ENCODE measurements at regions not wholly inside any gene's neighbourhood (a gene's known extent, or its start where the extent isn't known, plus 50 kb on each side); places are given as distances from the start of the nearest gene placed in this dataset.

DNA sequence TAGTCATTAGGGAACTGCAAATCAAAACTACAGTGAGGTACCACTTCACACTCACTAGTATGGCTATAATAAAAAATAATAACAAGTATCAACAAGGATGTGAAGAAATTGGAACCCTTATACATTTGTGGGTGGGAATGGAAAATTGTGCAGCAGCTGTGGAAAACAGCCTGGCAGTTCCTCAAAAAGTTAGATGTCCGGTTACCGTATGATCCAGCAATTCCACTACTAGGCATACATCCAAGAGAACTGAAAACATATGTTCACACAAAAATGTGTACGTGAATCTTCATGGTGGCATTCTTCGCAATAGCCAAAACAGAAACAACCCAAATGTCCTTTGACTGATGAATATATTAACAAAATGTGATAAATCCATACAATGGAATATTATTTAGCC, 187.9 kb upstream of the LYSMD4 start:
- POLR2A ChIA-PET = no interaction called here
- Histone ChIP-seq H3K4me3 (ENCODE audit: control insufficient read depth in 1 of 7, extremely low read depth in 1 of 7, insufficient read depth in 4 of 7, low read depth in 2 of 7, low read length in 6 of 7) (no peak overlapping the region), H3K27me3 (replicated peaks in 2 of 5; ENCODE audit: control insufficient read depth in 4 of 5, insufficient read depth in 5 of 5, low read length in 4 of 5) (peaks cover 11 to 35% (median 21%) of the 10 kb centered on the region in 5 experiments), H3K4me1 (ENCODE audit: control extremely low read depth in 1 of 4, control insufficient read depth in 4 of 4, insufficient read depth in 4 of 4, low read length in 3 of 4) (peaks cover 0 to 6% (median 4%) of the 10 kb centered on the region in 4 experiments), H3K27ac (ENCODE audit: insufficient read depth in 1 of 2, low read depth in 1 of 2, low read length in 2 of 2, poor library complexity in 1 of 2, severe bottlenecking in 2 of 2) (no peak overlapping the region), H3K36me3 (ENCODE audit: control insufficient read depth in 4 of 4, insufficient read depth in 4 of 4, low read length in 3 of 4) (no peaks in the 10 kb centered on the region), H3K9me3 (ENCODE audit: control extremely low read depth in 1 of 5, control insufficient read depth in 4 of 5, insufficient read depth in 2 of 5, low read depth in 1 of 5, low read length in 4 of 5) (no peaks in the 10 kb centered on the region)
- DNase-seq = no peak
- CTCF ChIA-PET = no interaction called here
- no CpG with 5 or more reads among the region's 4 CpGs for WGBS (ENCODE audit: insufficient coverage)

- POLR2A ChIA-PET = no interaction called here
- peaks cover 0 to 6% (median 2%) of the 10 kb centered on the region in 4 experiments for H3K4me1 ChIP-seq (ENCODE audit: control extremely low read depth in 1 of 4, control insufficient read depth in 4 of 4, insufficient read depth in 4 of 4, low read length in 3 of 4)
- peaks cover 4 to 27% (median 12%) of the 10 kb centered on the region in 5 experiments for H3K27me3 ChIP-seq (replicated peaks in 2 of 5; ENCODE audit: control insufficient read depth in 4 of 5, insufficient read depth in 5 of 5, low read length in 4 of 5)
- 86% methylated on average over 5 of the region's 9 CpGs for WGBS (ENCODE audit: insufficient coverage)
- DNase-seq = no peak
- H3K27ac ChIP-seq (ENCODE audit: insufficient read depth in 1 of 2, low read depth in 1 of 2, low read length in 2 of 2, poor library complexity in 1 of 2, severe bottlenecking in 2 of 2) = no peak overlapping the region
- no peak overlapping the region for H3K4me3 ChIP-seq (ENCODE audit: control insufficient read depth in 1 of 7, extremely low read depth in 1 of 7, insufficient read depth in 4 of 7, low read depth in 2 of 7, low read length in 6 of 7)
- H3K36me3 ChIP-seq (ENCODE audit: control insufficient read depth in 4 of 4, insufficient read depth in 4 of 4, low read length in 3 of 4) = no peaks in the 10 kb centered on the region
- H3K9me3 ChIP-seq (ENCODE audit: control extremely low read depth in 1 of 5, control insufficient read depth in 4 of 5, insufficient read depth in 2 of 5, low read depth in 1 of 5, low read length in 4 of 5) = no peaks in the 10 kb centered on the region
- CTCF ChIA-PET = interaction anchor here (1.5 kb wide), 1 partner anchor 24 kb away, joined by 4 read pairs; no protein-coding TSS in a partner anchor
These were observed 184.8 kb upstream of the LYSMD4 start for GRCh38 chr15:99918072-99918471.

DNA sequence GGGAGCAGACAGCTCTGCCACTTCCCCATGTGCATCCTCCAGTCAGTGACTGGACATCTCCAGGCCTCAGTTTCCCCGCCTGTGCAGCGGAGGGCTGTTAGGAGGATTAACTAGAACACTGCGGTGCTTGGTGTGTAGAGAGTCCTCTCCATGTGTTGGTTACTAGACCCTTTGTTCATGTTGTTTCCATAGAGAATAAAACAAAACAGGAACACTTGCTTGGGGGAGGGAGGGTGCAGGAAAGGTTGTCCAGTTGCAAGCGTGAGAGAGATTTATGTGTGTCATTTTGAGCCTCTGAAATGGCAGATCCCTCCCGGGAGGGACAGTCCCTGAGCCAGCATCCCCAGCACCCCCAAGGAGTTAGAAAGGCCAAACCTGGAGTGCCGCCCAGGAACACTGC, 184.0 kb upstream of the LYSMD4 start:
- Histone ChIP-seq H3K36me3 (ENCODE audit: control insufficient read depth in 4 of 4, insufficient read depth in 4 of 4, low read length in 3 of 4) (no peaks in the 10 kb centered on the region), H3K27me3 (replicated peaks in 2 of 5; ENCODE audit: control insufficient read depth in 4 of 5, insufficient read depth in 5 of 5, low read length in 4 of 5) (peaks cover 0 to 22% (median 12%) of the 10 kb centered on the region in 5 experiments), H3K4me1 (ENCODE audit: control extremely low read depth in 1 of 4, control insufficient read depth in 4 of 4, insufficient read depth in 4 of 4, low read length in 3 of 4) (peaks cover 0 to 6% (median 2%) of the 10 kb centered on the region in 4 experiments), H3K9me3 (ENCODE audit: control extremely low read depth in 1 of 5, control insufficient read depth in 4 of 5, insufficient read depth in 2 of 5, low read depth in 1 of 5, low read length in 4 of 5) (no peaks in the 10 kb centered on the region), H3K4me3 (ENCODE audit: control insufficient read depth in 1 of 7, extremely low read depth in 1 of 7, insufficient read depth in 4 of 7, low read depth in 2 of 7, low read length in 6 of 7) (no peak overlapping the region), H3K27ac (ENCODE audit: insufficient read depth in 1 of 2, low read depth in 1 of 2, low read length in 2 of 2, poor library complexity in 1 of 2, severe bottlenecking in 2 of 2) (no peak overlapping the region)
- ChIA-PET CTCF (no interaction called here), POLR2A (no interaction called here)
- 60% methylated on average over 6 of the region's 6 CpGs for WGBS (ENCODE audit: insufficient coverage)
- peak in 2 of 3 donors; percentile 19 to 39 for DNase-seq

- no peaks in the 10 kb centered on the region for H3K36me3 ChIP-seq (ENCODE audit: control insufficient read depth in 4 of 4, insufficient read depth in 4 of 4, low read length in 3 of 4)
- peaks cover 0 to 6% (median 2%) of the 10 kb centered on the region in 4 experiments for H3K4me1 ChIP-seq (ENCODE audit: control extremely low read depth in 1 of 4, control insufficient read depth in 4 of 4, insufficient read depth in 4 of 4, low read length in 3 of 4)
- no peaks in the 10 kb centered on the region for H3K9me3 ChIP-seq (ENCODE audit: control extremely low read depth in 1 of 5, control insufficient read depth in 4 of 5, insufficient read depth in 2 of 5, low read depth in 1 of 5, low read length in 4 of 5)
- DNase-seq = no peak
- H3K4me3 ChIP-seq (ENCODE audit: control insufficient read depth in 1 of 7, extremely low read depth in 1 of 7, insufficient read depth in 4 of 7, low read depth in 2 of 7, low read length in 6 of 7) = no peak overlapping the region
- no peak overlapping the region for H3K27ac ChIP-seq (ENCODE audit: insufficient read depth in 1 of 2, low read depth in 1 of 2, low read length in 2 of 2, poor library complexity in 1 of 2, severe bottlenecking in 2 of 2)
- WGBS (ENCODE audit: insufficient coverage) = 96% methylated on average over 7 of the region's 10 CpGs
- H3K27me3 ChIP-seq (replicated peaks in 2 of 5; ENCODE audit: control insufficient read depth in 4 of 5, insufficient read depth in 5 of 5, low read length in 4 of 5) = peaks cover 0 to 20% (median 12%) of the 10 kb centered on the region in 5 experiments
- CTCF ChIA-PET = no interaction called here
- POLR2A ChIA-PET = no interaction called here
These were observed 183.5 kb upstream of the LYSMD4 start for GRCh38 chr15:99916668-99917223.

DNA sequence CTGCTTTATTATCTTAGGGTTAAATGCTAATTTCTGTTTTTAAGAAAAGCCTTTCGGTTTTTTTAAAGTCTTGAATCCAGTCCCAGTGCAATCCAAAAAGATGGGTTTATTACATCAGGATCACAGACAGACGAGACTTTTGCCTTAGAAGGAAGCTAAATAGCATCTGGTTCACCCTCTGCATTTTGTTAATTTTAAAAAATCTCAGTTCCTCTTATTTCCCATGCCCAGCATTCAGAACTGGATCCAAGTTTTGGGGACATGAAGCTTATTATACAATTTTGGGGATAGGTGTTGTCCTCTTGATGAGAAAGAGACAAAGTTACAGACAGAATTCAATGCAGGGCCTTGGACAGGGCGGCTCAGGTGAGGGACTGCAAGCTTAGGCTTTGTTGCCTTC, 181.5 kb upstream of the LYSMD4 start:
- ChIA-PET CTCF (no interaction called here), POLR2A (no interaction called here)
- H3K36me3 ChIP-seq (ENCODE audit: control insufficient read depth in 4 of 4, insufficient read depth in 4 of 4, low read length in 3 of 4) = no peaks in the 10 kb centered on the region
- no peaks in the 10 kb centered on the region for H3K9me3 ChIP-seq (ENCODE audit: control extremely low read depth in 1 of 5, control insufficient read depth in 4 of 5, insufficient read depth in 2 of 5, low read depth in 1 of 5, low read length in 4 of 5)
- no peak for DNase-seq
- WGBS (ENCODE audit: insufficient coverage) = 100% methylated on average over 2 of the region's 3 CpGs
- H3K4me1 ChIP-seq (ENCODE audit: control extremely low read depth in 1 of 4, control insufficient read depth in 4 of 4, insufficient read depth in 4 of 4, low read length in 3 of 4) = peaks cover 0 to 6% (median 2%) of the 10 kb centered on the region in 4 experiments
- H3K27me3 ChIP-seq (replicated peaks in 2 of 5; ENCODE audit: control insufficient read depth in 4 of 5, insufficient read depth in 5 of 5, low read length in 4 of 5) = peaks cover 0 to 15% (median 11%) of the 10 kb centered on the region in 5 experiments
- H3K27ac ChIP-seq (ENCODE audit: insufficient read depth in 1 of 2, low read depth in 1 of 2, low read length in 2 of 2, poor library complexity in 1 of 2, severe bottlenecking in 2 of 2) = no peak overlapping the region
- no peak overlapping the region for H3K4me3 ChIP-seq (ENCODE audit: control insufficient read depth in 1 of 7, extremely low read depth in 1 of 7, insufficient read depth in 4 of 7, low read depth in 2 of 7, low read length in 6 of 7)

DNA sequence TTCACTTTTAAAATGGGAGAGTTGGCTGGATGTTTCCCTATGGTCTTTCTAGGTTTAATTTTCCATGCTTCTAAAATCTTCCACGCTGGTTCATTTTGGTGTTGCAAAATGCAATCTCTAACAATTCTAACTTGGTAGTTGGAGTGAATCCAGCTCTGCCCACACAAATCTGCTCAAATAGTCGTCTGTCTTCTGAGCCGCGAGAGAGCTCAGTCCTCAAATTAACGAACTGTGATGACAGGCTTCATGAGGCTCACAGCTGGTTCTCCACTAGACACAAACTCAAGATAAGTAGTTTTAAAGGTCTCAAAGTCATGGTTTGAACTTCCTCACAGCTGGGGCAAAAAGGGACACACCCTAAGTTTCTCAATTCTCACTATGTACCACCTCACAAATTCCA, 178.6 kb upstream of the LYSMD4 start:
- Histone ChIP-seq H3K4me3 (ENCODE audit: control insufficient read depth in 1 of 7, extremely low read depth in 1 of 7, insufficient read depth in 4 of 7, low read depth in 2 of 7, low read length in 6 of 7) (no peak overlapping the region), H3K36me3 (ENCODE audit: control insufficient read depth in 4 of 4, insufficient read depth in 4 of 4, low read length in 3 of 4) (no peaks in the 10 kb centered on the region), H3K9me3 (ENCODE audit: control extremely low read depth in 1 of 5, control insufficient read depth in 4 of 5, insufficient read depth in 2 of 5, low read depth in 1 of 5, low read length in 4 of 5) (peaks cover 0 to 3% (median 0%) of the 10 kb centered on the region in 5 experiments), H3K27ac (ENCODE audit: insufficient read depth in 1 of 2, low read depth in 1 of 2, low read length in 2 of 2, poor library complexity in 1 of 2, severe bottlenecking in 2 of 2) (no peak overlapping the region), H3K4me1 (ENCODE audit: control extremely low read depth in 1 of 4, control insufficient read depth in 4 of 4, insufficient read depth in 4 of 4, low read length in 3 of 4) (no peaks in the 10 kb centered on the region), H3K27me3 (replicated peaks in 2 of 5; ENCODE audit: control insufficient read depth in 4 of 5, insufficient read depth in 5 of 5, low read length in 4 of 5) (peaks cover 0 to 4% (median 0%) of the 10 kb centered on the region in 5 experiments)
- peak in 1 of 3 donors; percentile 13 for DNase-seq
- POLR2A ChIA-PET = no interaction called here
- CTCF ChIA-PET = interaction anchor here (0.6 kb wide), 1 partner anchor 106 kb away, joined by 3 read pairs; no protein-coding TSS in a partner anchor
- 87% methylated on average over 5 of the region's 5 CpGs for WGBS (ENCODE audit: insufficient coverage)

- Histone ChIP-seq H3K27ac (ENCODE audit: insufficient read depth in 1 of 2, low read depth in 1 of 2, low read length in 2 of 2, poor library complexity in 1 of 2, severe bottlenecking in 2 of 2) (no peak overlapping the region), H3K9me3 (ENCODE audit: control extremely low read depth in 1 of 5, control insufficient read depth in 4 of 5, insufficient read depth in 2 of 5, low read depth in 1 of 5, low read length in 4 of 5) (peaks cover 0 to 3% (median 0%) of the 10 kb centered on the region in 5 experiments), H3K4me1 (ENCODE audit: control extremely low read depth in 1 of 4, control insufficient read depth in 4 of 4, insufficient read depth in 4 of 4, low read length in 3 of 4) (no peaks in the 10 kb centered on the region), H3K27me3 (replicated peaks in 2 of 5; ENCODE audit: control insufficient read depth in 4 of 5, insufficient read depth in 5 of 5, low read length in 4 of 5) (peaks cover 0 to 2% (median 0%) of the 10 kb centered on the region in 5 experiments), H3K4me3 (ENCODE audit: control insufficient read depth in 1 of 7, extremely low read depth in 1 of 7, insufficient read depth in 4 of 7, low read depth in 2 of 7, low read length in 6 of 7) (no peak overlapping the region), H3K36me3 (ENCODE audit: control insufficient read depth in 4 of 4, insufficient read depth in 4 of 4, low read length in 3 of 4) (no peaks in the 10 kb centered on the region)
- ChIA-PET CTCF (no interaction called here), POLR2A (no interaction called here)
- no peak for DNase-seq
- 97% methylated on average over 7 of the region's 13 CpGs for WGBS (ENCODE audit: insufficient coverage)
These were observed 176.5 kb upstream of the LYSMD4 start for GRCh38 chr15:99909592-99910295.

Measured in common myeloid progenitor, CD34-positive (primary cell).